SW 1271 (cell line): ENCODE measurements at regions not wholly inside any gene's neighbourhood (a gene's known extent, or its start where the extent isn't known, plus 50 kb on each side); places are given as distances from the start of the nearest gene placed in this dataset.
A peak's percentile ranks its signal among the peaks of the same experiment; 100 is the strongest.

Source experiments
- DNase-seq, 2 experiments: peaks; one replicate each; lab custom pipeline; 2025; lab: John Stamatoyannopoulos, UW

GRCh38 chr20:58111310-58112016 is 117.0 kb downstream of the ANKRD60 start:
- DNase-seq: no peak

- no peak for DNase-seq
Observed at GRCh38 chr20:58109918-58110635, 118.4 kb downstream of the ANKRD60 start.

GRCh38 chr20:58109126-58109880 is 119.2 kb downstream of the ANKRD60 start:
- DNase-seq: peak; percentile 39 to 61

GRCh38 chr20:58107533-58107932 is 120.9 kb downstream of the ANKRD60 start:
- DNase-seq: no peak

GRCh38 chr20:58106143-58106750 is 122.2 kb downstream of the ANKRD60 start:
- no peak for DNase-seq

GRCh38 chr20:58103961-58104360 is 124.5 kb downstream of the ANKRD60 start:
- DNase-seq: no peak

- DNase-seq: no peak
Observed at GRCh38 chr20:58103517-58103904, 124.9 kb downstream of the ANKRD60 start.

GRCh38 chr20:58102744-58103516 is 125.5 kb downstream of the ANKRD60 start:
- no peak for DNase-seq

GRCh38 chr20:58102261-58102660 is 126.2 kb downstream of the ANKRD60 start:
- DNase-seq: no peak

- DNase-seq: no peak
Observed at GRCh38 chr20:58100731-58101356, 127.6 kb downstream of the ANKRD60 start.

- DNase-seq: no peak
Observed at GRCh38 chr20:58099956-58100730, 128.3 kb downstream of the ANKRD60 start.

GRCh38 chr20:58099291-58099935 is 129.0 kb downstream of the ANKRD60 start:
- DNase-seq: no peak

- no peak for DNase-seq
Observed at GRCh38 chr20:58098571-58098970, 129.9 kb downstream of the ANKRD60 start.

- no peak for DNase-seq
Observed at GRCh38 chr20:58097943-58098342, 130.5 kb downstream of the ANKRD60 start.

GRCh38 chr20:58097429-58097828 is 131.0 kb downstream of the ANKRD60 start:
- DNase-seq: no peak

GRCh38 chr20:58096880-58097423 is 131.5 kb downstream of the ANKRD60 start:
- DNase-seq: no peak

- no peak for DNase-seq
Observed at GRCh38 chr20:58094698-58095097, 133.8 kb downstream of the ANKRD60 start.

- no peak for DNase-seq
Observed at GRCh38 chr20:58094160-58094559, 134.3 kb downstream of the ANKRD60 start.

GRCh38 chr20:58092871-58093270 is 135.6 kb downstream of the ANKRD60 start:
- DNase-seq: no peak

GRCh38 chr20:58092353-58092752 is 136.1 kb downstream of the ANKRD60 start:
- DNase-seq: no peak
